RPMI7951 (cell line): ENCODE measurements at regions not wholly inside any gene's neighbourhood (a gene's known extent, or its start where the extent isn't known, plus 50 kb on each side); places are given as distances from the start of the nearest gene placed in this dataset.

Source experiments
- DNase-seq: peaks from one replicate; pipeline ENCODE4 v3.0.0-alpha.2; 2012; ENCODE audit warnings: low read depth

GRCh38 chr4:45646885-45647590 is 476.8 kb downstream of the GABRG1 start:
- DNase-seq: no peak

GRCh38 chr4:45640281-45640680 is 483.6 kb downstream of the GABRG1 start:
- DNase-seq: no peak

- no peak for DNase-seq
Measured at GRCh38 chr4:45638641-45639040, 485.2 kb downstream of the GABRG1 start.

GRCh38 chr4:45636175-45636574 is 487.7 kb downstream of the GABRG1 start:
- no peak for DNase-seq

- no peak for DNase-seq
Measured at GRCh38 chr4:45629717-45630116, 494.1 kb downstream of the GABRG1 start.

- no peak for DNase-seq
Measured at GRCh38 chr4:45621971-45622370, 501.9 kb downstream of the GABRG1 start.

- DNase-seq: no peak
Measured at GRCh38 chr4:45620808-45621207, 503.0 kb downstream of the GABRG1 start.

GRCh38 chr4:45596379-45597101 is 527.3 kb downstream of the GABRG1 start:
- no peak for DNase-seq

GRCh38 chr4:45580334-45580733 is 543.5 kb downstream of the GABRG1 start:
- DNase-seq: no peak

GRCh38 chr4:45578874-45579273 is 545.0 kb downstream of the GABRG1 start:
- DNase-seq: no peak

GRCh38 chr4:45576275-45576674 is 547.6 kb downstream of the GABRG1 start:
- DNase-seq: no peak

- DNase-seq: no peak
Measured at GRCh38 chr4:45569619-45570018, 554.2 kb downstream of the GABRG1 start.

- no peak for DNase-seq
Measured at GRCh38 chr4:45568694-45569093, 555.2 kb downstream of the GABRG1 start.

GRCh38 chr4:45566896-45567603 is 556.8 kb downstream of the GABRG1 start:
- DNase-seq: no peak

- DNase-seq: no peak
Measured at GRCh38 chr4:45554423-45554822, 569.4 kb downstream of the GABRG1 start.

GRCh38 chr4:45550766-45551366 is 573.0 kb downstream of the GABRG1 start:
- DNase-seq: no peak

- no peak for DNase-seq
Measured at GRCh38 chr4:45539142-45539814, 584.6 kb downstream of the GABRG1 start.

- no peak for DNase-seq
Measured at GRCh38 chr4:45530498-45530897, 593.4 kb downstream of the GABRG1 start.

GRCh38 chr4:45527160-45527559 is 596.7 kb downstream of the GABRG1 start:
- no peak for DNase-seq

GRCh38 chr4:45518832-45519231 is 605.0 kb downstream of the GABRG1 start:
- DNase-seq: no peak

GRCh38 chr4:45502471-45502870 is 621.4 kb downstream of the GABRG1 start:
- no peak for DNase-seq

- no peak for DNase-seq
Measured at GRCh38 chr4:45484740-45485139, 639.1 kb downstream of the GABRG1 start.
